Panc1 (cell line): ENCODE measurements at regions not wholly inside any gene's neighbourhood (a gene's known extent, or its start where the extent isn't known, plus 50 kb on each side); places are given as distances from the start of the nearest gene placed in this dataset.

Experiments
- ATAC-seq: fragments of 200-7000 bp; cut with Tn5 transposase; 2 replicates; pipeline ENCODE4 v1.9.1; 2020; ENCODE audit warnings: mild to moderate bottlenecking, moderate library complexity
- BruUV-seq: library from RNA; stranded (reverse); fragments of 400-500 nt; replicated peaks from 2 replicates; lab custom pipeline; 2021; lab: Mats Ljungman, UMichigan
- CTCF ChIA-PET: fragments of 300-600 bp; sonication (Branson Sonifier 250); formaldehyde crosslinking; loops from one replicate; lab custom pipeline; 2022; ENCODE audit warnings: antibody characterized with exemption; lab: Charles Lee
- POLR2A ChIA-PET: fragments of 300-600 bp; sonication (Branson Sonifier 250); formaldehyde crosslinking; loops from one replicate; lab custom pipeline; 2022; ENCODE audit warnings: antibody characterized with exemption; lab: Charles Lee
- DNase-seq: peaks from one replicate; pipeline ENCODE4 v3.0.0-alpha.2; 2010; ENCODE audit warnings: low read depth, low spot score
- H3K27ac ChIP-seq: 2 replicates; pipeline ENCODE4 v1.5.1; 2011; ENCODE audit warnings: mild to moderate bottlenecking, low read length, inconsistent platforms
- H3K27me3 ChIP-seq: fragments of 200-500 bp; sonication (Bioruptor generic); 2 replicates; pipeline ENCODE4 v1.6.0; 2014; ENCODE audit warnings: low read length, inconsistent platforms; ENCODE audit not compliant: control insufficient read depth, insufficient read depth
- H3K36me3 ChIP-seq: fragments of 200-500 bp; sonication (Bioruptor generic); 2 replicates; pipeline ENCODE4 v1.5.1; 2014; ENCODE audit warnings: inconsistent platforms, mild to moderate bottlenecking, low read length, moderate library complexity; ENCODE audit not compliant: control insufficient read depth, insufficient read depth
- H3K4me1 ChIP-seq: 2 replicates; pipeline ENCODE4 v1.5.1; 2011; ENCODE audit warnings: inconsistent platforms, mild to moderate bottlenecking, low read length, moderate library complexity; ENCODE audit not compliant: control insufficient read depth, insufficient read depth
- H3K4me3 ChIP-seq, 2 experiments: 2 replicates each; pipeline ENCODE4 v1.5.1; 2011 to 2012; ENCODE audit warnings: low read depth in 2 of 2, low read length in 2 of 2, mild to moderate bottlenecking in 2 of 2, inconsistent platforms in 1 of 2, moderate library complexity in 1 of 2
- H3K9me3 ChIP-seq: fragments of 200-500 bp; sonication (Bioruptor generic); 2 replicates; pipeline ENCODE4 v1.5.1; 2014; ENCODE audit warnings: low read depth, mild to moderate bottlenecking, inconsistent platforms, low read length, moderate library complexity; ENCODE audit not compliant: control insufficient read depth, insufficient read depth
- CTCF ChIP-seq: fragments of 450-650 bp; IDR thresholded peaks from 2 replicates; pipeline ENCODE4 v1.5.1; 2017; ENCODE audit warnings: mild to moderate bottlenecking
- POLR2AphosphoS5 ChIP-seq: IDR thresholded peaks from 2 replicates; pipeline ENCODE4 v1.6.1; 2012; ENCODE audit warnings: mild to moderate bottlenecking, low read depth, low read length, moderate library complexity
- REST ChIP-seq, 2 experiments: IDR thresholded peaks; 2 replicates each; pipeline ENCODE4 v1.6.1; 2011 to 2012; ENCODE audit warnings: low read depth in 2 of 2, control low read depth in 1 of 2, low read length in 1 of 2, mild to moderate bottlenecking in 1 of 2, moderate library complexity in 1 of 2; ENCODE audit not compliant: insufficient read depth in 1 of 2
- SIN3A ChIP-seq: IDR thresholded peaks from 2 replicates; pipeline ENCODE4 v1.6.1; 2012; ENCODE audit warnings: low read depth, mild to moderate bottlenecking, low read length, moderate library complexity, borderline replicate concordance; ENCODE audit not compliant: insufficient read depth
- TCF7L2 ChIP-seq: IDR thresholded peaks from 2 replicates; pipeline ENCODE4 v1.6.1; 2011; ENCODE audit warnings: mild to moderate bottlenecking, low read depth, low read length, inconsistent platforms
- in situ Hi-C: cut with HindIII; loops from 2 replicates; pipeline ENCODE4 v1.10.0; 2016; ENCODE audit warnings: low sequenced_read_pairs, low pct_unique_long_range_greater_than_20kb
- intact Hi-C: fragments of 100-400 bp; cut with micrococcal nuclease; formaldehyde crosslinking; loops from one replicate; pipeline ENCODE4 v1.10.0; 2022; ENCODE audit not compliant: unreplicated experiment

- peaks cover 17% of the 10 kb centered on the region for H3K27me3 ChIP-seq
- BruUV-seq: no TSS peak
- H3K4me3 ChIP-seq: no peak overlapping the region
- ATAC-seq (no peak), DNase-seq (no peak)
- ChIA-PET POLR2A (no interaction called here), CTCF (no interaction called here)
- no peaks in the 10 kb centered on the region for H3K4me1 ChIP-seq
- no peaks in the 10 kb centered on the region for H3K9me3 ChIP-seq
- intact Hi-C loops: no loop called here
- H3K27ac ChIP-seq: no peak overlapping the region
- no peaks in the 10 kb centered on the region for H3K36me3 ChIP-seq
- in situ Hi-C loops: no loop called here
- no peak for TF ChIP-seq POLR2AphosphoS5
- no peak for TF ChIP-seq TCF7L2
- TF ChIP-seq CTCF: no peak
- no peak for TF ChIP-seq REST (IDR thresholded peaks at IDR 0.05; ENCODE audit: insufficient read depth in 1 of 2, low read depth in 2 of 2, low read length in 1 of 2)
- no peak for TF ChIP-seq SIN3A
Observed at GRCh38 chr11:57124505-57124904, 57.2 kb upstream of the LRRC55 start.

- peaks cover 17% of the 10 kb centered on the region for H3K27me3 ChIP-seq
- ATAC-seq: no peak
- H3K27ac ChIP-seq: no peak overlapping the region
- CTCF ChIA-PET: no interaction called here
- no peak for TF ChIP-seq TCF7L2
- no peak for TF ChIP-seq CTCF
- no peak for TF ChIP-seq POLR2AphosphoS5
- TF ChIP-seq SIN3A: no peak
- no peak for TF ChIP-seq REST (IDR thresholded peaks at IDR 0.05; ENCODE audit: insufficient read depth in 1 of 2, low read depth in 2 of 2, low read length in 1 of 2)
- in situ Hi-C loops: no loop called here
- POLR2A ChIA-PET: no interaction called here
- no peaks in the 10 kb centered on the region for H3K9me3 ChIP-seq
- intact Hi-C loops: no loop called here
- no peak for DNase-seq
- no peaks in the 10 kb centered on the region for H3K4me1 ChIP-seq
- no TSS peak for BruUV-seq
- H3K4me3 ChIP-seq: no peak overlapping the region
- no peaks in the 10 kb centered on the region for H3K36me3 ChIP-seq
Observed at GRCh38 chr11:57124917-57125316, 56.8 kb upstream of the LRRC55 start.
